HG03521 (cell line): ENCODE measurements at regions not wholly inside any gene's neighbourhood (a gene's known extent, or its start where the extent isn't known, plus 50 kb on each side); places are given as distances from the start of the nearest gene placed in this dataset.
"Not testable (repeated sequence)": the region's sequence is repeated elsewhere in the genome, so short reads cannot be mapped to it uniquely, and the experiment has no call there.

ENCODE experiments used
- ATAC-seq: cut with Tn5 transposase; IDR thresholded peaks from one replicate; pipeline ENCODE4 v1.9.1; 2021; ENCODE audit warnings: mild to moderate bottlenecking, moderate library complexity; ENCODE audit not compliant: unreplicated experiment

DNA sequence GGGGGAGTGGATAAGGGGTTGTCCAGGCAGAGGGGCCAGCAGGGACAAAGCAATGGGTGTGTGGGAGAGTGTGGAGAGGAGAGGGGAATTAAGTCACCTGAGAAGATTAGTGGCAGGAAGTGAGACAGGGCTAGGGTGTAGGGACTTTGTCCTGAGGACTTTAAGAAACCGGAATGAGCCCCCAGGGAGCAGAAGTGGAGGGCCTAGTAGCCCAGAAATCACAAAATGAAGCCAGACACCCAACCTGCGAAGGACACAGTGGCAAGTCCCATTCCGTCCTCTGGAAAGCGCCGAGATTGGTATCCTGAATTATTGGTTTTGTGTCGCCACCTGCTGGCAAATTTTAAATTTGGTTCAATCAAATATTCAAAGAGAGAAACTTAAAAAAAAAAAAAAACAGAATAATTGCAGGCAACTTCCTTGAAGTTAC is 78.0 kb upstream of the SLC25A36 start:
- no peak for ATAC-seq

DNA sequence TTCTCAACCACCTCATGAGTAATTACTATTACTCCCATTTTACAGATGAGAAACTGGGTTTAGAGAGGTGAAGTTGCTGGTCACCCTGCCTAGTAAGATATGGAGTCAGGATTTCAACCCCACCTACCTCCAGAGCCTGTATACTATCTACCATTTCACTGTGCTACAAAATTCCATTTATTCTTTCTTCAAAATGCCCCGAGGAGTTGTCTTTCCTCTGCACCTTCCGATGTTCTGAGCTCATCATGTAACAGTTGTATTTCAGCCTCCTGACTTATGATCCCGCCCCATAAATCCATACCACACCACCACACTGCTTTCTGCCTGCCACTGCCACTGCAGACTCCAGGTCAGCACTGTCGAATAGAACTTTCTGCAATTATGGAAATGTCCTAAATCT is 71.3 kb upstream of the SLC25A36 start:
- ATAC-seq, result no peak

DNA sequence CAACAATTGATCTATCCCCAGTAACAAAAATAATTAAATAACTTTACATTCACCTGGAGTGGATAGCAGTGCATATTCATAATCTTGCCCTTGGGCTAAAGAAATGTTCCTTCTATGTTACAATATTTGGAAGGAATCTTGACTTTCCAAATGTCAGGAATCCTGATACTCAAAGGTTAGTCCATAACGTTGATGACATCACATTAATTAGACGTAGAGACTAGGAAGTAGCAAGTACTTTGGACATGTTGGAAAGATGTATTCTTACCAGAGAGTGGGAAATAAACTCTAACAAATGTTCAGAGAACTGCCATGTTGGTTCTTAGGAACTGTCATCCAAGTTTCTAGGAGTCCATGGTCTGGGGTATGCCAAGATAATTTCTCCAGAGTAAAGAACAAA is 70.6 kb upstream of the SLC25A36 start:
- ATAC-seq, result no peak

DNA sequence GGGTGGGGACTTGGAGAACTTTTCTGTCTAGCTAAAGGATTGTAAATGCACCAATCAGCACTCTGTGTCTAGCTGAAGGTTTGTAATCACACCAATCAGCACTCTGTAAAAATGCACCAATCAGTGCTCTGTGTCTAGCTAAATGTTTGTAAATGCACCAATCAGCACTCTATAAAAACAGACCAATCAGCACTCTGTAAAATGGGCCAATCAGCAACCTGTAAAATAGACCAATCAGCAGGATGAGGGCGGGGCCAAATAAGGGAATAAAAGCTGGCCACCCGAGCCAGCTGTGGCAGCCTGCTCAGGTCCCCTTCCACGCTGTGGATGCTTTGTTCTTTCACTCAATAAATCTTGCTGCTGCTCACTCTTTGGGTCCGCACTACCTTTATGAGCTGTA is 69.5 kb upstream of the SLC25A36 start:
- ATAC-seq, result not testable (repeated sequence)

DNA sequence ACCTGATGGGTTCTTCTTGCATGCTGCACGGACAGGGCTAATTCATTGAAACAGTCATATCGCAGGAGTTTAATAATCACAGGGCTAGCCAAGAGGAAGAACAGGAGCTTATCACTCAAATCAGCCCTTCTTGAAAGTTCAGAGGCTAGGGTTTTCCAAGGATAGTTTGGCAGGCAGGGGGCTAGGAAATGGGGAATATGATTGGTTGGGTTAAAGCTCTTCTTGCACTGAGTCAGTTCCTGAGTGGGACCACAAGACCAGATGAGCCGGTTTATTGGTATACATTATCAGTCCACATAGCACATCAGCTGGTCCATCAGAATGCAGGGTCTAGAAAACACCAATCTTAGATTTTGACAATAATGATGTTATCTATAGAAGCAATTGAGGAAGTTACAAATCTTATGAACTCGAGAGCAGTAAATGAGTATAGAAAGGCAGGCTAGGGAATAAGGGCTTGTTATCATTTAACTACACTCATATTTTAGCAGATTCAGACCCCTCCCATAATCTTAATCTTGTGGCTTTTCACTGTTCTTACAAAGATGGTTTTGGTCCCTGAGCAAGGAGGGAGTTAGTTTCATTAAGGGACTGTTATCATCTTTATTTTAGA is 58.1 kb upstream of the SLC25A36 start:
- no peak for ATAC-seq

DNA sequence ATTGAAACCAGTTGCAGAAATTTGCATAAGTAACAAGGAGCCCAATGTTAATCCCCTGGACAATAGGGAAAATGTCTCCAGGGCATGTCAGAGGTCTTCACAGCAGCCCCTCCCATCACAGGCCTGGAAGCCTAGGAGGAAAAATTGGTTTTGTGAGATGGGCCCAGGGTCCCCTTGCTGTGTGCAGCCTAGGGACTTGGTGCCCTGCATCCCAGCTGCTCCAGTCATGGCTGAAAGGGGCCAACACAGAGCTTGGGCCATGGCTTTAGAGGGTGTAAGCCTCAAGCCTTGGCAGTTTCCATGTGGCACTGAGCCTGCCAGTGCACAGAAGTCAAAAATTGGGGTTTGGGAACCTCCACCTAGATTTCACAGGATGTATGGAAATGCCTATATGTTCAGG is 55.9 kb upstream of the SLC25A36 start:
- not testable (repeated sequence) for ATAC-seq
